Ishikawa (cell line): ENCODE measurements at regions not wholly inside any gene's neighbourhood (a gene's known extent, or its start where the extent isn't known, plus 50 kb on each side); places are given as distances from the start of the nearest gene placed in this dataset.

Source experiments
- CEBPB ChIP-seq: IDR thresholded peaks from 2 replicates; pipeline ENCODE4 v1.6.1; 2012
- CREB1 ChIP-seq: IDR thresholded peaks from 2 replicates; pipeline ENCODE4 v1.6.1; 2012; ENCODE audit warnings: low read depth
- EGR1 ChIP-seq: IDR thresholded peaks from 2 replicates; pipeline ENCODE4 v1.6.1; 2012
- EP300 ChIP-seq: IDR thresholded peaks from 2 replicates; pipeline ENCODE4 v1.6.1; 2012; ENCODE audit warnings: borderline replicate concordance
- FOXM1 ChIP-seq: IDR thresholded peaks from 2 replicates; pipeline ENCODE4 v1.6.1; 2012; ENCODE audit warnings: low read depth, borderline replicate concordance
- MAX ChIP-seq: IDR thresholded peaks from 2 replicates; pipeline ENCODE4 v1.6.1; 2012
- NFIC ChIP-seq: IDR thresholded peaks from 2 replicates; pipeline ENCODE4 v1.6.1; 2012
- RAD21 ChIP-seq: IDR thresholded peaks from 2 replicates; pipeline ENCODE4 v1.6.1; 2012; ENCODE audit warnings: low read depth
- REST ChIP-seq: IDR thresholded peaks from 2 replicates; pipeline ENCODE4 v1.6.1; 2012; ENCODE audit warnings: low read depth, mild to moderate bottlenecking
- TAF1 ChIP-seq: IDR thresholded peaks from 2 replicates; pipeline ENCODE4 v1.6.1; 2012; ENCODE audit warnings: low read depth, mild to moderate bottlenecking
- TCF12 ChIP-seq: IDR thresholded peaks from 2 replicates; pipeline ENCODE4 v1.6.1; 2012; ENCODE audit warnings: low read depth
- TEAD4 ChIP-seq: IDR thresholded peaks from 2 replicates; pipeline ENCODE4 v1.6.1; 2012
- USF1 ChIP-seq: IDR thresholded peaks from 2 replicates; pipeline ENCODE4 v1.6.1; 2012
- YY1 ChIP-seq: IDR thresholded peaks from 2 replicates; pipeline ENCODE4 v1.6.1; 2012; ENCODE audit warnings: low read depth

- TF ChIP-seq TAF1 (no peak), FOXM1 (no peak), CEBPB (no peak), CREB1 (no peak), EP300 (no peak), MAX (no peak), EGR1 (no peak), YY1 (no peak), RAD21 (no peak), REST (no peak), NFIC (no peak), TCF12 (no peak), TEAD4 (no peak), USF1 (no peak)
These were observed 288.4 kb upstream of the NCKAP5 start for GRCh38 chr2:133856678-133857077.
